COLO829 (cell line): ENCODE measurements at regions not wholly inside any gene's neighbourhood (a gene's known extent, or its start where the extent isn't known, plus 50 kb on each side); places are given as distances from the start of the nearest gene placed in this dataset.

Source experiments
- DNase-seq: peaks from one replicate; pipeline ENCODE4 v3.0.0; 2012; ENCODE audit warnings: low spot score

DNA sequence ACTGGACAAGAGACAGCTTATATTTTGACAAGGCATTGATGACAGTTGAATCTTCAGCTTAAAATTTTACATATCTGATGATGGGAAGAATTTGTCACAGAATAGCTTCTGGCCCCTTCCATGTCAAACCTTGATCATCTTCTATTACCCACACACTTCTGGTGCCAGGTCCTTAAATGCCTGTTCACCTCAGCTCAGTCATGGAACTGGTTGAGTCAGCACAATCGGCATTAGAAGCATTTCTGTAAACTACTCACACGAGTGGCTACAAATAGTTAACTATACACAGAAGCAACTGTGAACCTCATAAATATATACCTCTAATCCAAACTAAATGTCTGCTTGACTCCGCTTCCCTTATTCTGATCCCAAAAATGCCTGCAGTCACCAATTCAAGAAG lies 161.2 kb downstream of the FOXO1 start:
- DNase-seq = no peak
